GM23338 (cell line): ENCODE measurements at regions not wholly inside any gene's neighbourhood (a gene's known extent, or its start where the extent isn't known, plus 50 kb on each side); places are given as distances from the start of the nearest gene placed in this dataset.
"Not testable (repeated sequence)": the region's sequence is repeated elsewhere in the genome, so short reads cannot be mapped to it uniquely, and the experiment has no call there.

Source experiments
- CREB1 ChIP-seq: fragments of 250-450 bp; sonication (Bioruptor Pico); IDR thresholded peaks from 2 replicates; pipeline ENCODE4 v1.5.0; 2020; ENCODE audit warnings: low read depth, mild to moderate bottlenecking, moderate library complexity
- EZH2 ChIP-seq: fragments of 200-600 bp; sonication (generic); IDR thresholded peaks from one replicate; pipeline ENCODE4 v1.8.0; 2017; ENCODE audit warnings: antibody characterized with exemption, mild to moderate bottlenecking, low read depth; ENCODE audit not compliant: unreplicated experiment
- EZH2phosphoT487 ChIP-seq: fragments of 200-600 bp; sonication (generic); IDR thresholded peaks from one replicate; pipeline ENCODE4 v1.8.1; 2018; ENCODE audit warnings: antibody characterized with exemption; ENCODE audit not compliant: unreplicated experiment
- JUNB ChIP-seq: IDR thresholded peaks from one replicate; pipeline ENCODE4 v1.6.1; 2016; ENCODE audit warnings: antibody characterized with exemption; ENCODE audit not compliant: unreplicated experiment
- NANOG ChIP-seq: IDR thresholded peaks from 2 replicates; pipeline ENCODE4 v1.6.1; 2016; ENCODE audit warnings: antibody characterized with exemption, borderline replicate concordance
- POLR2AphosphoS5 ChIP-seq: IDR thresholded peaks from 2 replicates; pipeline ENCODE4 v1.6.1; 2016; ENCODE audit warnings: antibody characterized with exemption, low read depth
- STAT1 ChIP-seq: IDR thresholded peaks from one replicate; pipeline ENCODE4 v1.6.1; 2016; ENCODE audit warnings: antibody characterized with exemption; ENCODE audit not compliant: unreplicated experiment
- ZNF114 ChIP-seq: fragments of 250-450 bp; sonication (Bioruptor Pico); IDR thresholded peaks from 2 replicates; pipeline ENCODE4 v1.5.0; 2020; ENCODE audit warnings: mild to moderate bottlenecking, moderate library complexity
- TF ChIP-seq, protein P1 (sequence below), 2 experiments: fragments of 200-600 bp in 1 of 2; sonication (generic) in 1 of 2; conservative IDR thresholded peaks; 2 replicates each; pipeline versions ENCODE4 v1.5.1 to v1.6.1; 2016 to 2017; ENCODE audit warnings: antibody characterized with exemption in 2 of 2, low read depth in 2 of 2, mild to moderate bottlenecking in 2 of 2, moderate library complexity in 1 of 2
- TF ChIP-seq, protein P2 (sequence below): IDR thresholded peaks from 2 replicates; pipeline ENCODE4 v1.6.1; 2016; ENCODE audit warnings: antibody characterized with exemption
- TF ChIP-seq, protein P3 (sequence below): IDR thresholded peaks from one replicate; pipeline ENCODE4 v1.6.1; 2018; ENCODE audit warnings: antibody characterized with exemption; ENCODE audit not compliant: unreplicated experiment

DNA sequence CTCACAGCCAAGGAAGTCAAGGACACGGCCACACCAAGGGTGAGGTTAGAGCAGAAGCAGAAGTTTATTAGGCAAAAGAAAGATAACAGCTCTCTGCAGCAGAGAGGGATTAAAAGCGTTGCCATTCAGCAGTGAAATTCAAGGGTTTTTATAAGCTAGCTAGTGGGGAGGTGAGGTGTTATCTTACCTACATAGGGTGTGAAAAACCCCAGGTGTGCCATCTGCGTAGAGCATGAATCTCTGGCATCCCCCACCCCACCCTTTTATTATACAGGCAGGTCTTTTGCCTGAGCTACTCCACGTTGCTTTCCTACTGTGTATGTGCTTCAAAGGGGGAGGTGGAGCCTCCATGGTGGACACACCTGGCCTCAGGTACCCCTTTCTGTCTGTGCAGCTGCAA is 135.4 kb downstream of the ARHGAP11B start:
- TF ChIP-seq, protein P1, sequence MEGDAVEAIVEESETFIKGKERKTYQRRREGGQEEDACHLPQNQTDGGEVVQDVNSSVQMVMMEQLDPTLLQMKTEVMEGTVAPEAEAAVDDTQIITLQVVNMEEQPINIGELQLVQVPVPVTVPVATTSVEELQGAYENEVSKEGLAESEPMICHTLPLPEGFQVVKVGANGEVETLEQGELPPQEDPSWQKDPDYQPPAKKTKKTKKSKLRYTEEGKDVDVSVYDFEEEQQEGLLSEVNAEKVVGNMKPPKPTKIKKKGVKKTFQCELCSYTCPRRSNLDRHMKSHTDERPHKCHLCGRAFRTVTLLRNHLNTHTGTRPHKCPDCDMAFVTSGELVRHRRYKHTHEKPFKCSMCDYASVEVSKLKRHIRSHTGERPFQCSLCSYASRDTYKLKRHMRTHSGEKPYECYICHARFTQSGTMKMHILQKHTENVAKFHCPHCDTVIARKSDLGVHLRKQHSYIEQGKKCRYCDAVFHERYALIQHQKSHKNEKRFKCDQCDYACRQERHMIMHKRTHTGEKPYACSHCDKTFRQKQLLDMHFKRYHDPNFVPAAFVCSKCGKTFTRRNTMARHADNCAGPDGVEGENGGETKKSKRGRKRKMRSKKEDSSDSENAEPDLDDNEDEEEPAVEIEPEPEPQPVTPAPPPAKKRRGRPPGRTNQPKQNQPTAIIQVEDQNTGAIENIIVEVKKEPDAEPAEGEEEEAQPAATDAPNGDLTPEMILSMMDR (conservative IDR thresholded peaks at IDR 0.05; ENCODE audit: low read depth in 2 of 2), result not testable (repeated sequence)
- TF ChIP-seq EZH2; POLR2AphosphoS5; CREB1 (CRISPR knock-in tag); EZH2phosphoT487; JUNB; ZNF114 (CRISPR knock-in tag); STAT1; NANOG: not testable (repeated sequence)
- TF ChIP-seq, protein P2, sequence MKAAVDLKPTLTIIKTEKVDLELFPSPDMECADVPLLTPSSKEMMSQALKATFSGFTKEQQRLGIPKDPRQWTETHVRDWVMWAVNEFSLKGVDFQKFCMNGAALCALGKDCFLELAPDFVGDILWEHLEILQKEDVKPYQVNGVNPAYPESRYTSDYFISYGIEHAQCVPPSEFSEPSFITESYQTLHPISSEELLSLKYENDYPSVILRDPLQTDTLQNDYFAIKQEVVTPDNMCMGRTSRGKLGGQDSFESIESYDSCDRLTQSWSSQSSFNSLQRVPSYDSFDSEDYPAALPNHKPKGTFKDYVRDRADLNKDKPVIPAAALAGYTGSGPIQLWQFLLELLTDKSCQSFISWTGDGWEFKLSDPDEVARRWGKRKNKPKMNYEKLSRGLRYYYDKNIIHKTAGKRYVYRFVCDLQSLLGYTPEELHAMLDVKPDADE, result not testable (repeated sequence)
- TF ChIP-seq, protein P3, sequence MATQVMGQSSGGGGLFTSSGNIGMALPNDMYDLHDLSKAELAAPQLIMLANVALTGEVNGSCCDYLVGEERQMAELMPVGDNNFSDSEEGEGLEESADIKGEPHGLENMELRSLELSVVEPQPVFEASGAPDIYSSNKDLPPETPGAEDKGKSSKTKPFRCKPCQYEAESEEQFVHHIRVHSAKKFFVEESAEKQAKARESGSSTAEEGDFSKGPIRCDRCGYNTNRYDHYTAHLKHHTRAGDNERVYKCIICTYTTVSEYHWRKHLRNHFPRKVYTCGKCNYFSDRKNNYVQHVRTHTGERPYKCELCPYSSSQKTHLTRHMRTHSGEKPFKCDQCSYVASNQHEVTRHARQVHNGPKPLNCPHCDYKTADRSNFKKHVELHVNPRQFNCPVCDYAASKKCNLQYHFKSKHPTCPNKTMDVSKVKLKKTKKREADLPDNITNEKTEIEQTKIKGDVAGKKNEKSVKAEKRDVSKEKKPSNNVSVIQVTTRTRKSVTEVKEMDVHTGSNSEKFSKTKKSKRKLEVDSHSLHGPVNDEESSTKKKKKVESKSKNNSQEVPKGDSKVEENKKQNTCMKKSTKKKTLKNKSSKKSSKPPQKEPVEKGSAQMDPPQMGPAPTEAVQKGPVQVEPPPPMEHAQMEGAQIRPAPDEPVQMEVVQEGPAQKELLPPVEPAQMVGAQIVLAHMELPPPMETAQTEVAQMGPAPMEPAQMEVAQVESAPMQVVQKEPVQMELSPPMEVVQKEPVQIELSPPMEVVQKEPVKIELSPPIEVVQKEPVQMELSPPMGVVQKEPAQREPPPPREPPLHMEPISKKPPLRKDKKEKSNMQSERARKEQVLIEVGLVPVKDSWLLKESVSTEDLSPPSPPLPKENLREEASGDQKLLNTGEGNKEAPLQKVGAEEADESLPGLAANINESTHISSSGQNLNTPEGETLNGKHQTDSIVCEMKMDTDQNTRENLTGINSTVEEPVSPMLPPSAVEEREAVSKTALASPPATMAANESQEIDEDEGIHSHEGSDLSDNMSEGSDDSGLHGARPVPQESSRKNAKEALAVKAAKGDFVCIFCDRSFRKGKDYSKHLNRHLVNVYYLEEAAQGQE, result not testable (repeated sequence)
